Effector CD8-positive, alpha-beta T cell (primary cell): ENCODE measurements at regions not wholly inside any gene's neighbourhood (a gene's known extent, or its start where the extent isn't known, plus 50 kb on each side); places are given as distances from the start of the nearest gene placed in this dataset.
"Not testable (repeated sequence)": the region's sequence is repeated elsewhere in the genome, so short reads cannot be mapped to it uniquely, and the experiment has no call there.

Source experiments
- DNase-seq: peaks from one replicate; lab custom pipeline; 2025; lab: John Stamatoyannopoulos, UW

DNA sequence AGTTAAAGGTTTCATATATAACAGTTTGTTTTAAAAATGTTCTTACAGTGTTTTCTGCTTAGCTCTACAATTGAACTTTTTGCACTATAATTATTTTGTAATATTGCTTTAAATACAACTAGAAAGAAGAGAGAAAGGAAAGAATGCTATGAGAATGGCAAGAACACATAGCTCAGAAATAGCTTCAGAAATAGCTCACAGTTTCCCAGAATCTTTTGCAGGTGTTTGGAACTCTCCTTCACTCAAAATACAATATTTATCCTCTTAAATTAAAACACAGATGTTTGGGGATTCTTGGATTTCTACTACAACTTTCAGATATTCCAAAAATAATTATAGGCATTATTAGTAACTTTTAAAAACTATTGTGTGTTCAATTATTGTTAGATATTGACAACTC is 658.0 kb upstream of the DPPA4 start:
- no peak for DNase-seq

DNA sequence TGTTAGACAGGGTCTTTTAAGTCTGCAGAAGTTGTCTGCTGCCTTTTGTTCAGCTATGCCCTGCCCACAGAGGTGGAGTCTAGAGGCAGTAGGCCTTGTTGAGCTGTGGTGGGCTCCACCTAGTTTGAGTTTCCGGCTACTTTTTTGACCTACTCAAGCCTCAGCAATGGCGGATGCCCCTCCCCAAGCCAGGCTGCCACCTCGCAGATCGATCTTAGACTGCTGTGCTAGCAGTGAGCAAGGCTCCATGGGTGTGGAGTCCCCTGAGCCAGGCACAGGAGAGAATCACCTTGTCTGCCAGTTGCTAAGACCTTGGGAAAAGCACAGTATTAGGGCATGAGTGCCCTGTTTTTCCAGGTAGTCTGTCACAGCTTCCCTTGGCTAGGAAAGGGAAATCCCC is 664.6 kb upstream of the DPPA4 start:
- not testable (repeated sequence) for DNase-seq

DNA sequence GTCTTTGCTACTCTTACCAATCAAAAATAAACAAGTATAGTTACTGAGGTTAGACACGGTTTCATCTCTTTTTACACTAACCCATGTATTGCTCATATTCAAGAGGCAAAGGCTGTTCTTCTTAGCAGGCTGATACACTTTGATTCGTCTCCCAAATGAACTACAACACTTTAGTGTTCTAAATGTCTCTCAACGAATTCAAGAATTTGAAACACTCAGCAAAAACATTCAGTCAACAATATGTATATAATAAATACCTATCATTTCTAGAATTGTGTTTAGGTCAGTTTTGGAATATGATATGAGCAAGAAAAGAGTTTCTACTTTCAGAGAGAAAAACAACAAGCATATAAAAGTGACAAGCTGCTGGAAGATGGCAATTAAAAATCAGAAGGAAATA is 669.6 kb upstream of the DPPA4 start:
- DNase-seq: no peak

DNA sequence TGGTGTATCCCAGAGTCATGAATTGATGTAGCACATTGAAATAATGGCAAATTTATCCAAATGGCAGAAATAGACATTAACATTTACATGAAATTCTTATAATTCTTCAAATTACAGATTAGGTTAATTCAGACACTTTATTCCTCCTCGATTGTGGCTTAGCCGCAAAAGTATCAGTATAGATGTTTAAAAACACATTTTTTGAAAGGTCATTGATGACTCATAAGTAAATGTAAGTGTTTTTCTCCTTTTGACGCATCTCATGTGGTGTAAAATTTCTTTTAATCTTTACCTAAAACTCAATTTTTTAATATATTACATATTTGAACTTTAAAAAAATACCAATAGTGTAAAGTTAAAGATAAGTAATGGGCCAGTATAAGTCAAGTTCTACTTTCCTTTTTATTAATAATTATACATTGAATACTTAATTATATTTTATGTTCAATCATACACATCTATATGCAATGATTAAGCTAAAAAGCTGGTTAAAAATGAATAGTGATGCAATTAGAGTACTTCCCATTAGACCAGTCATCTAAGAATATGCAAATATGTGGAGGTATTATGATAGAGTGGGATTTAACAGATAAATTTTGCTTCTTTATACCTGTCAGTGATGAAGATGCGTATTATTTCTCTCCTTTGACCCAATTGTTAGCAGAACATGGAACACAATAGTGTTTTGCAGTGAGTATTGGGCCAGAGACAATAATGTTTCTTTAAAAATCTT is 678.1 kb upstream of the DPPA4 start:
- no peak for DNase-seq

DNA sequence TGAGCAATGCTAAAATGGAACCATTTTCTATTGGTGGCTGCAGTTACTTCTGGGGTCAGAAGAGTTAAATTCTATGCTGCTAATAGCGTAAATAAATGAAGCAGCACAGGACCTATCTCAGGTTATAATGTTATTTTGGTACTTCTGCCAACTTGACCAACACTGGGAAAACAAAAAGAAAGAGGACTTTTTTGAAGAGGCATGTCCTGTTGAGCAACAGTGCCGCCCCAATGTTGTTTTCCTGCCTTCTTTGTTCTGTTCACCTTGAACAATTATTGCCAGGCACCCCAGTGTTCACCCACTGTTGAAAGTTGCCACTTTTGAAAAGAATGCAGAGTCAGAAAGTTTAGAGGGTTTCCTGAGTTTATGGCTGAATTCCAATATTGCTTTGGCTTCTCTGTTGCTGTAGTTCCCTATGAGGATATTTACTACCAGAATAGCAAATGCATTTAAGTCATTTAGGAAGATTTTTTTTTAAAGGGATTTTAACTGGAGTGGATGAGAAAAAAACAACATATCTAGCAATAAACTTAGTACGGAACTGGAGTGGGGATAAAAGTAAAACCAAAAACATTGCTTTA is 679.0 kb upstream of the DPPA4 start:
- DNase-seq: no peak

DNA sequence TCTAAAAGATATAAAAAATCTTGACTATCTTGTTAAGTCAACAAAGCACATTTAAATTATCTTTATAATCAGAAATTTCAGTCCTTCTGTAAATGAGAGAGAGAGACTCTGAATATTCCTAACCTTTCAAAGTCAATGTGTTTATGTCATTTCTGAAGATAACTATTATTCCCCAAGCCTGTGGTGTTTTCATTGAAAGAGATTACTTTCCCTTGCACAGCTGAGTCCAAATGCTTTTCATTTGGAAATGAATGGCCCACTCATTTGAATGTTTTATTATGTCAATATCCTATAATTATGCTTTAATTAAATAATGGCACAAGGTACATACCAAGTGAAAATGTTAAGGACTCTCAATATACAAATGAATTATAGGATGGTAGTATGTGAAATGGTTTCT is 680.0 kb upstream of the DPPA4 start:
- no peak for DNase-seq

DNA sequence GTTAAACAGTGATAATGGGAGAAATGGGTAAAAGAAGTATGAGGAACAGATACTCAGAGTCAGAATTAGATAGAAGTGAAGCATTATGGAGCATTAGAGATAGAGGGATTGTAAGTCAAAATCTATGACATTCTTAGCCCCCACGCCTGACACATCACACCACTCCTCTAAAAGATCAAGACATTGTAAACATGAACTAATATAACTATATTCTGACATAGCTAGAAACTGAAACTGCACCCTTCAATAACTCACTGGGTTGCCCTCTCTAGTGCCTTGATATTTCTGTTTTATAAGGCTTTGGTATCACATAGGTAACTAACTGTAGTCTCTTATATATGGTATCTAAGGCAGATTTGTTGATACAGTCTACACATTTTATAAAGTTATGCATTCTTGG is 684.3 kb upstream of the DPPA4 start:
- no peak for DNase-seq

DNA sequence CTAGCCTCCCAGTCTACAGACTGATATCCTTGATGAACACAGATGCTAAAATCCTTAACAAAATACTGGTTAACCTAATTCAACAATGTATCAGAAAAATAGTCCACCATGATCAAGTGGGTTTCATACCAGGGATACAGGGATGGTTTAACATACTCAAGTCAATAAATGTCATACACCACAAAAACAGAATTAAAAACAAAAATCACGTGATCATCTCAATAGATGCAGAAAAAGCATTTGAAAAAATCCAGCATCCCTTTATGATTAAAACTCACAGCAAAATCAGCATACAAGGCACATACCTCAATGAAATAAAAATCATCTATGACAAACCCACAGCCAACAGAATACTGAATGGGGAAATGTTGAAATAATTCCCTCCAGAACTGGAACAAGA is 685.7 kb upstream of the DPPA4 start:
- DNase-seq: not testable (repeated sequence)

DNA sequence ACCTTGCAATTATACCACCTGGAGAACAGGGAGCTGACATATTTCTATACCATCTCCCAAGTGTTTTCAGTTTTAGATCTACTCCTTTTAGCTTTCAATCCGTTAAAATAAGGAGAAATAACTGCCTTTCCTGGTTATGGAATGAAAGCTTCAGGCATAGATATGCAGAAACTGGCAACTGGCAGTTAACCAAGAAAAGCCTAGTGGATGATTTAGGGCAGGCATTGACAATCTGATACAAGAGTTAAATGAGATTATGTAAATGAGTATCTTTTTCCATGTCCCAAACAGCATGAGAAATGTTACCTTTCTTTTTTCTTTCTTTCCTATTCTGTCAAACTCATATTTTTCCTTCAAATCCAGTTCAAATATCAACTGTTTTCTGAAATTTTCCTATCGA is 689.1 kb upstream of the DPPA4 start:
- no peak for DNase-seq

DNA sequence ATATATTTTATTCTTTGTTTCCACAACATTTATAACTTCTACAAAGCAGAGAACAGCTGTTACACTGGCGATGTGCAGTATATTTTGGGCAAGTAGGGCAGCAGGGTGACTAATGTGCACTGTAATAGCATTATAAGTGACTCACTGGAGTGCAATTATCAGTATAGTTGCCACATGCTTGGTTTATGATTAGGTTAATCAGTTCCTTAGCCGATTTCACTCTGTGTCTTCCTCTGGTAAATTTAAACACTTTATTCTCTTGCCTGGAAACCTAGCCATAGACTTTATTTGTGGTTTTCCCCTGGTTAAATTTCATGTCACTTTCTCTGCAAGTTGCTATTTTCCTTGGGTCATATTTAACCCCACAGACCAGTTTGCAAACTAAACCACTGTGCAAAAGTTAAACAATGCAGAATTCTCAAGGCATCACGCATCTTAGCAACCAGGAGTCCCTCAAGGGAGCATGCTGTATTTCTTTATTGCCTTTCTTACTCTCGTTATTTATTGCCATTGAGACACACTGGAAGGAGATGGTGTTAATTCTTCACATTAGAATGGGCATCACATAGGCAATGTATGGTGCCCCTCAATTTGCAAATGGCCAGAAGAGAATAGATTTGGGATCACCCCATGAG is 690.2 kb upstream of the DPPA4 start:
- DNase-seq: no peak

DNA sequence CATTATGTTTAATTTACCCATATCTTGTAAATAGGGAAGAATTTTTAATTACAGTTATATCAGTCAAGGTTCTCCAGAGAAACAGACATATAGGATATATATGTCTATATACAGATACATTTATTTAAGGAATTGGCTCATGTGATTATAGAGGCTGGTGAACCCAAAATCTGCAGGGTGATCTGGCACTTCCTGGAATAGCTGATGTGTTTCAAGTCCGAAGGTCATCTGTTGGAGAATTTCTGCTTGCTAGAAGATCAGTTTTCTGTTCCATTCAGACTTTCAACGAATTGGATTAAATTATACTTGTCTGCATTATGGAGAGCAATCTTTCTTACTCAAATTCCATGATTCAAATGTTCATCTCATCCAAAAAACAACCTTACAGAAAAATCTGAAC is 694.6 kb upstream of the DPPA4 start:
- no peak for DNase-seq

DNA sequence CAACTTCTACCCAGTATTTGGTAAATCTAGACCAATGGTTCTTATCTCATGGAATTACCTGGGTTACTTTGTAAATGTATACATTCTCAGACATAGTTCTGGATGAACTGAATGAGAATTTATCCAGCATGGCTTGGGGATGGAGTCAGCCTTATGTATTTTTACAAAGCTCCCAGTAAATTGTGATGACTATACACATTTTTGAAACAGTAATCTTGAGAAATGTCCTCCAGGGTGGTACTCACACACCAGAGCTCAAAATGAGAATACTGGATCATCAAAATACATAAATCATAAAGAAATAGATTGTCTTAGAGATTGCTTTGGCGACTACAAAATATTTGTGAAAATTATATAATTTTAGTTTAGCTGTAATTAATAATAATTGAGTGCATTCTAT is 722.1 kb upstream of the DPPA4 start:
- no peak for DNase-seq

DNA sequence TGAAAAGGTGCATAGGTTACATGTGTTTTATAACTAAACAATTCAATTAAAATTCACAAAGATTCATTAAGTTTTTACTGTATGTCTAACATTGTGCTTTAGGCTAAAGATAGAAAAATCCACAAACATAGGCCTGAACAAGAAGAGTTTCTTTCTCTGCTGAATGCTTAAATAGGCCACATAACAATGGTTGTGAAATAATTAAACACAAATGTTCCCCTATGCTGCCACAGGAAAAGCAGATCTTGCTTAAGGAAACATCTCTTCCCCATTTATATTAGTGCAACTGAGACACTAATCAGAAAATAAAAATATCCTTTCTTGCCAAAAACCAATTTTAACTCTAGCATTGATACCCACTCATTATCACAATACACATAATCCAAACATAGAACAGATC is 725.4 kb upstream of the DPPA4 start:
- no peak for DNase-seq

DNA sequence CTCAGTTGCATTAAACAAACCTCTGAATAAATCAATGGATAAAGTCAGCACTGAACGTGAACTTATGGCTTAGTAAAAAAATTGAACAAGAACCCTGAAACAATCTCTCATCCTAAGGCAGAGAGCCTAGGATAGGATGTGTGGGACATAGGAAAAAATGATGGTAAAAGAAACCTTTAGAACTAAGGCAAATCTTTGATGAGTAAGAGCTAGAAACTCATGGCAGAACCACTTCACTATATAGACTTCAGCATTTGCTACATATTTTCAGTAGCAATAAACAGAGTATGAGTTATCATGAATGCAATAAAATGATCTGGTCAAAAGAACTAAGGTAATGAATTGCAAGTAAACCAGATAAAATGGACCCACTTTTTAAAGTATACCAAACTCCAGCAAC is 725.8 kb upstream of the DPPA4 start:
- no peak for DNase-seq

DNA sequence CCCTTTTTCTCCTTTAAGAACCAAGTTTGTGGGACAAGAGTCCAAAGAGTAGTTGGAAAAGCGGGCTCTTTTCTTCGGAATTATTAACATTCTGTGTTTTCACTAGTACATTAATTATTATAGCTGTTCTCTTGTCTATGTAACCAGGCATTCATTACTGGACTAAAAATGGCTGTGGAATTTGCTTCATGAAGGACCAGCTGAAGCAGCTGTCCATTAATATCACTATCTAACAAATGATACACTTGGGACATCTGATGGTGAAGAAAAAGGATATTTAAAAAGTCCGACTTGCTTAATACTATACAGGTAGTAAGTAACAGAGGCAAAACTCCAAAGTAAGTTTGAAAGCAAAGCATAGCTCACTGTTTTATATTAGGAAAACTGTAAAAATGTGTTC is 728.9 kb upstream of the DPPA4 start:
- DNase-seq: no peak

DNA sequence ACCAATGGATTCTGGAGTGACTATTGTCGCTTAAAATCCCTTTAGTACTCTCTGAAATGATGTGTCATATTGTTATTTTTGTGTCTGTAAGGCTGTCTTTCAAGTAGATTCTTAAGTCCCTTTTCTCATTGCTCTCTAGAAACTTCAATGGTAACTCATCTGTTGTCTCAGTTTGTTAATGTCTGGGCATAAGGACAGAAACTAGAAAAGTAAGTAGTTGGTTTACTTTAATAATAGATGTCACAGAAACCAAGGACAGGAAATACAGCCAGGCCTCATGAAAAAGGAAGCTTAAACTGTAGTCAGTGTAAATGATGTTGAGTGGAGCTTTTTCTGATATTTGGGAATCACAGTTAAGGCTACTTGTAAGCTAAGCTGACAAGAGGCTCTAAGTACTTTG is 730.2 kb upstream of the DPPA4 start:
- no peak for DNase-seq

DNA sequence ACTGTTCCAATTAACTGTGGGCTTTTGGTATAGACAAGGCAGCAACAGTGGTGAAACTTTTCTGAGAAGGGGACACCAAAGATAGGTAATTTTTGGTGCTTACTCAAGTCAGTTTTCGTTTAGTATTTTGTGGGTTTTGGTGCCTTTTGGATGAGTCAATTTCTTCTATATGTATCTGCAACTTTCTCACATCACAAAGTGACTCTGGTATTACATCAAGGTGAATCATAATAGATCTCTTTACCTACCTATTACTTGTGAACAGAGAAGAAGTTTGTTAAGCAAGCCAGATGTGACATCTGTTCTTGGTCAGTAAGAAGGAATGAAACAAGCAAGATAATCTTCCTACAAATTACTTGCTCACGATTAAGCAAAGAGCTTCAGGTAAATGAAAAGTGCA is 732.4 kb upstream of the DPPA4 start:
- no peak for DNase-seq

DNA sequence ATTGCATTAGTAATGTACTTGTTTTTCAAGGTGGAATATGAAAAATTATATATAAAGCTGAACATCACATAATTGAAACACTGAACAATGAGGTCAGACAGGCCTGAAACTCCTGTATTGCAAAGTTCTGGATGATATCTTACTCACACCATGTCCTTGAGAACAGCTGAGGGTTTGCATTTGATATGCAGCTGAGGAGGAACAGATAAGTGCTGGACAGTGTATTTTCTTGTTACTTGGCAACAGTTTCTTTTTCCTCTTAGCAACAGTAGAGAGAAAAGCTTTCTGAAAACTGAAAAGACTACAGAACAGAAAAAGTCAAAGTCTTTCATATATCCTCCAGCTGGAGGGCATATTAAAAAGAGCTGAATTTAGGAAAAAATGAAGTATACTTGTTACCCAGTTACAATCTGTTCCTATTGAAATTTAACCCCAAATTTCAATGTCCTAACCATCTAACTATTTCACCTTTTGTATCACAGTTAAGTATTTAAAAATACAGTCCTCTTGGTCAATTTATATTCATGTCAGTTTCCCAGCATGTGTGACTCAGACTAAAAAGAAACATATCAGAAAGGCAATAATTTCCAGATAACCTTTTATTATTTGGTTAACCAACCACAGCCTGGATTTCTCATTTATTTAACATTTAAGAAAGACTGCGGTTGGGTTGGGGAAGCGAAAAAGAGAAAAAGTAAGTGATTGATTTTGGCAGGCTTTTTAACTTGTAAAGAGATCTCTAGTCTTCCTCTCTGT is 733.0 kb upstream of the DPPA4 start:
- no peak for DNase-seq

DNA sequence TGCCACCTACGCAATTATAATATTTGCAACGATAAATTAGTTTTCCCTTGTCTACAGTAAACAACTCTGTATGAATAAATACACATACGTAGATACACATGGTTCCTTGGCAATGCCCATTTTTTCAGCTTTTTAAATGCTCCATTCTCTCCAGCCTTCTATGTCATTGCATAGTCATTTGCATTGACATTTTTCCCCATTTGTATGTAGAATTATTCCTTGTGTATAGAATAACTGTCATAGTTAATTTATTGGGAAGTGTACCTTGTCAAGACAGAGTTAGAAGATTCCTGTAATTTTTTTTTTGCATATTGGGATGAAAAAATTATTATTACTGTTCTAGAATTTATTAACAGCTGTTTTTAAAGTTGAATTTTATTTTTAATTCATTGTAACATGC is 736.7 kb upstream of the DPPA4 start:
- DNase-seq: no peak

DNA sequence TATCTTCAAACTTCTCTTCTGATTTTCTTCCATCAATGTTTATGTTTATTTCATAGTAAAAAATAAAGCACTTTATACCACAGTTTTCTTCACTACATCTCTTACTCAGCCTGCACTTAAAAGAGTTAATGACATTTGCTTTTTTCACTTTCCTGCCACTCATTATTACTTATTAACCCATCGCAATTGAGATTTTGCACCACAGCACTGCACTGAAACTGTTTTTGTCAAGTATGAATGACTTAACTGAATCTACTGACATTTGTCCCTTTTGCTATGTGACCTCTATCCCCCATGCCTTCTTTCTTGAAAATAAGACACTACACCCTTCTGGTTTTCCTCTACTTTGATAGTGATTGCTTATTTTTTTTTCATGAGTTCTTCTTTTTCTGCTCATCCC is 739.7 kb upstream of the DPPA4 start:
- DNase-seq: no peak

DNA sequence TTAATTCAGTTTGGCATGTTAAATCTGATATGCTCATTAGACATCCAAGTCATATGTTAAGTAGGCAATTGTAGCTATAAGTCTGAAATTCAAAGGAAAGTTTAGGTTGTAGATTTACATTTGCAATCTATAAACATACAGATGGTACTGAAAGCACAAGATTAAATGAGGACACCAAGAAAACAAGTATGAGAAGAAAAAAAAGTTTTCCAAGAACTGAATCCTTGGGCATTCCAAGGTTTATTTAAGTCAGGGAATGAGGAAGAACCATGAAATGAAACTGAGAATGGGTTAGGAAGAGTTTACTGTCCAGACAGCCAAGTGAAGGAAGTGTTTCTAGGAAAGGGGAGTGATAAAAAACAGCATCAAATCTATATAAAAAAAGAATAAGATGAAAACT is 756.1 kb upstream of the DPPA4 start:
- no peak for DNase-seq

DNA sequence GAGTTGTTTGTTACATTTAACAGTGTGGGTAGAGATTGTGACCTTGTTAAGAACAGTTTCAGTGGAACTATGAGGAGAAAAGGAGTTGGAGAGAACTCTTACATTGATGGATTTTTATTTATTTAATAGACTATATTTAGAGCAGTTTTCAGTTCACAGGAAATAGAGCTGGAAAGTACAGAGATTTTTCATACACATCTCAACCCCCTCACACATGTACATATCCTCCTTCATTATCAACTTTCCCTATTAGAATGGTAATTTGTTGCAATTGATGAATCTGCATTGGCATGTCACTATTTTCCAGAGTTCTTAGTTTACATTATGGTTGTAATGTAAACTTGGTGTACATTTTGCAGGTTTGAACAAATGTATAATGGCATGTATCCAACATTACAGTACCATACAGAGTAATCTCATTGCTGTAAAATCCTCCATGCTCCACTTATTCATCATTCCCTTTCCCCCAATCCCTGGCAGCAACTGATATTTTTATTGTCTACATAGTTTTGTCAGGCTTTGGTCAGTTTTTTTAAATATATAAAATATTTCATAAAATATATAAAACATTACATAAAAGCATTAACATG is 756.6 kb upstream of the DPPA4 start:
- no peak for DNase-seq

DNA sequence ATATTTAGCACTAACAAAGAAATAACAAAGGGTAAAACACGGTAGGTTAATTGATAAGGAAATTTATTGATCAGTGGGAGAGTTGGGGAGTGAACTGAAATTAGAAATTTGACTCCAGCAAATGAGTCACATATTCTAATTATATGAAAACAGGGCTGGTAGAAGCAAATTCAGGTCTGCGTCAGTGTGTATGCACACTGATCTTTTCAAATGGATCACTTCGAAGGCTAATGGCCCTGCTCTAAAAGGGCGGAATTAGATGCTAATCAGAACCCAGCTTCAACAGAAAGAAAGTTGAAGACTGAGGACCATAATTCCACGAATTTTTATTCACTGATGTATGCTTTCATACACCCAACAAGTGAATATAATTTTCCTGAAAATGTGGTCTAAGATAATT is 762.4 kb upstream of the DPPA4 start:
- DNase-seq: no peak
